ENCODE measurements at regions not wholly inside any gene's neighbourhood (a gene's known extent, or its start where the extent isn't known, plus 50 kb on each side); places are given as distances from the start of the nearest gene placed in this dataset.
A peak's percentile ranks its signal among the peaks of the same experiment; 100 is the strongest.

GRCh38 chr4:71167083-71167482 is 171.7 kb upstream of the SLC4A4 start:
- H3K4me3 ChIP-seq: no peak overlapping the region
- H3K27me3 ChIP-seq: no peaks in the 10 kb centered on the region
- no peaks in the 10 kb centered on the region for H3K36me3 ChIP-seq
- TF ChIP-seq POLR2A (IDR thresholded peaks at IDR 0.05) (no peak), EP300 (IDR thresholded peaks at IDR 0.05) (no peak)
- TF ChIP-seq, protein P1, sequence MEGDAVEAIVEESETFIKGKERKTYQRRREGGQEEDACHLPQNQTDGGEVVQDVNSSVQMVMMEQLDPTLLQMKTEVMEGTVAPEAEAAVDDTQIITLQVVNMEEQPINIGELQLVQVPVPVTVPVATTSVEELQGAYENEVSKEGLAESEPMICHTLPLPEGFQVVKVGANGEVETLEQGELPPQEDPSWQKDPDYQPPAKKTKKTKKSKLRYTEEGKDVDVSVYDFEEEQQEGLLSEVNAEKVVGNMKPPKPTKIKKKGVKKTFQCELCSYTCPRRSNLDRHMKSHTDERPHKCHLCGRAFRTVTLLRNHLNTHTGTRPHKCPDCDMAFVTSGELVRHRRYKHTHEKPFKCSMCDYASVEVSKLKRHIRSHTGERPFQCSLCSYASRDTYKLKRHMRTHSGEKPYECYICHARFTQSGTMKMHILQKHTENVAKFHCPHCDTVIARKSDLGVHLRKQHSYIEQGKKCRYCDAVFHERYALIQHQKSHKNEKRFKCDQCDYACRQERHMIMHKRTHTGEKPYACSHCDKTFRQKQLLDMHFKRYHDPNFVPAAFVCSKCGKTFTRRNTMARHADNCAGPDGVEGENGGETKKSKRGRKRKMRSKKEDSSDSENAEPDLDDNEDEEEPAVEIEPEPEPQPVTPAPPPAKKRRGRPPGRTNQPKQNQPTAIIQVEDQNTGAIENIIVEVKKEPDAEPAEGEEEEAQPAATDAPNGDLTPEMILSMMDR (IDR thresholded peaks at IDR 0.05): no peak
- H3K4me1 ChIP-seq: no peaks in the 10 kb centered on the region
- no peak overlapping the region for H3K27ac ChIP-seq
- WGBS, 2 donors: 79 to 85% methylated on average over 3 of the region's 3 CpGs
- DNase-seq (ENCODE audit: low spot score in 2 of 2): no peak
- no peaks in the 10 kb centered on the region for H3K9me3 ChIP-seq

DNA sequence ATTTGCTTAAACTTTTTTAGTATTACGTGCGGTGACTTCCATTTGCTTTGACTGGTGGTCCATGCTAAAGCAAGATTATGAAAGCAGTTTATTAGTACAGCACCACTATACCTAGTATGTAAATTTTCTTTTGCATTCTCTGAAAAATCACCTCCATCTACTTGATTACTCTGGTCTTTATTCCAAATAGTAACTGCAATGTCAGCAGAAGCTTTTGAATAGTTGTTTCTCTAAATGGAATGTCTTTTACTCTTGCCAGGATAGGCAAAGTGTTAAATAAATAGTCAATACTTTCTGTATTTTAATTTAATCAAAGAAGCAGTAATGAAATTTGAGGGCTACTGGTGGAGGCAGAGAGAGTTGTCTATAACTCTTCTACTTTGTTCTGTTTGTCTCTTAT is 167.2 kb upstream of the SLC4A4 start:
- peaks cover 0 to 10% (median 0%) of the 10 kb centered on the region in 4 donors for H3K9me3 ChIP-seq
- WGBS, 2 donors: 95 to 96% methylated on average over 2 of the region's 2 CpGs
- DNase-seq (ENCODE audit: low spot score in 2 of 2): no peak

DNA sequence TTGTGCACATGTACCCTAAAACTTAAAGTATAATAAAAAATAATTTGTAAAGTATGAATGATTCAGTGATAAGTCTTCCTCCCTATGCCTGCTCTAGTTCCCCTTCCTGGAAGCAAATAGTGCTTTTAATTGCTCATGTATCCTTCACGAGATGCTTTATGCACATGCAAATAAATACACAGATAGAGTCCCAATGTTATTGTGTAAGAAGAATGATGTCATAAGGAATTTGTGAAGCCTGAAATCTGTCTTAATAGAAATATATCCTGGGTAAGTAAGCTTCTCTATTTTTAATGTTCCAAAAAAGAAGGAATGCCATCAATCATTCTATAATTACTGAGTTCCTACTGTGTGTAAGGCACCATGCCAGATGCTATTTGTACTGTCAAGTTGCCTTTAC is 157.5 kb upstream of the SLC4A4 start:
- no peak for DNase-seq (ENCODE audit: low spot score in 2 of 2)
- Histone ChIP-seq H3K36me3 (no peaks in the 10 kb centered on the region), H3K9me3 (no peaks in the 10 kb centered on the region), H3K27ac (no peak overlapping the region), H3K27me3 (no peaks in the 10 kb centered on the region), H3K4me3 (no peak overlapping the region), H3K4me1 (peaks cover 0 to 22% (median 0%) of the 10 kb centered on the region in 4 donors)
- 61 to 67% methylated on average over 1 of the region's 1 CpG for WGBS, 2 donors
- TF ChIP-seq, protein P1 (IDR thresholded peaks at IDR 0.05): no peak
- TF ChIP-seq POLR2A (IDR thresholded peaks at IDR 0.05): no peak
- TF ChIP-seq EP300 (IDR thresholded peaks at IDR 0.05): no peak

More for the DNA sequence above, 167.2 kb upstream of the SLC4A4 start:
- Histone ChIP-seq H3K4me1 (no peaks in the 10 kb centered on the region), H3K36me3 (no peaks in the 10 kb centered on the region), H3K27me3 (no peaks in the 10 kb centered on the region), H3K4me3 (no peak overlapping the region), H3K27ac (no peak overlapping the region)
- TF ChIP-seq EP300 (IDR thresholded peaks at IDR 0.05) (no peak), POLR2A (IDR thresholded peaks at IDR 0.05) (no peak)
- TF ChIP-seq, protein P1 (IDR thresholded peaks at IDR 0.05): no peak

- H3K4me1 ChIP-seq: peaks cover 0 to 36% (median 9%) of the 10 kb centered on the region in 4 donors
- H3K9me3 ChIP-seq: no peaks in the 10 kb centered on the region
- H3K27ac ChIP-seq: no peak overlapping the region
- peaks cover 0 to 4% of the 10 kb centered on the region in 2 donors for H3K27me3 ChIP-seq
- peak in 1 of 2 donors; percentile 79 for DNase-seq (ENCODE audit: low spot score in 2 of 2)
- TF ChIP-seq, protein P1 (IDR thresholded peaks at IDR 0.05): peak; percentile 50 to 60 (median 59)
- no peak for TF ChIP-seq POLR2A (IDR thresholded peaks at IDR 0.05)
- no peaks in the 10 kb centered on the region for H3K36me3 ChIP-seq
- 35 to 39% methylated on average over 10 of the region's 10 CpGs for WGBS, 2 donors
- H3K4me3 ChIP-seq: no peak overlapping the region
Measured at GRCh38 chr4:71184195-71184781, 154.5 kb upstream of the SLC4A4 start.

GRCh38 chr4:71185037-71185436 is 153.8 kb upstream of the SLC4A4 start:
- no peak for DNase-seq (ENCODE audit: low spot score in 2 of 2)
- Histone ChIP-seq H3K4me1 (peaks cover 0 to 36% (median 9%) of the 10 kb centered on the region in 4 donors), H3K4me3 (no peak overlapping the region), H3K36me3 (no peaks in the 10 kb centered on the region), H3K27me3 (peaks cover 0 to 4% of the 10 kb centered on the region in 2 donors), H3K27ac (no peak overlapping the region), H3K9me3 (no peaks in the 10 kb centered on the region)
- TF ChIP-seq EP300 (IDR thresholded peaks at IDR 0.05): no peak
- TF ChIP-seq POLR2A (IDR thresholded peaks at IDR 0.05): no peak
- TF ChIP-seq, protein P1 (IDR thresholded peaks at IDR 0.05): no peak
- 61 to 63% methylated on average over 3 of the region's 3 CpGs for WGBS, 2 donors

All from tibial nerve (tissue), 4 donors.